ENCODE measurements at regions not wholly inside any gene's neighbourhood (a gene's known extent, or its start where the extent isn't known, plus 50 kb on each side); places are given as distances from the start of the nearest gene placed in this dataset.
A peak's percentile ranks its signal among the peaks of the same experiment; 100 is the strongest.

- intact Hi-C loops (cut with DNase I): no loop called here
- no peaks in the 10 kb centered on the region for H3K27me3 ChIP-seq
- no peak for TF ChIP-seq EP300 (IDR thresholded peaks at IDR 0.05)
- no peak for TF ChIP-seq POLR2A (IDR thresholded peaks at IDR 0.05; ENCODE audit: low read depth)
- no peak for TF ChIP-seq POLR2AphosphoS5 (IDR thresholded peaks at IDR 0.05)
- no peak for TF ChIP-seq CTCF (IDR thresholded peaks at IDR 0.05)
These were observed 108.3 kb upstream of the LRATD1 start for GRCh38 chr2:14524041-14524802.

GRCh38 chr2:14524803-14525080, 107.8 kb upstream of the LRATD1 start:
- Histone ChIP-seq H3K36me3 (no peaks in the 10 kb centered on the region), H3K4me3 (no peak overlapping the region), H3K9me3 (no peaks in the 10 kb centered on the region), H3K27me3 (no peaks in the 10 kb centered on the region), H3K27ac (replicated peaks in 1 of 4) (no peak overlapping the region), H3K4me1 (no peaks in the 10 kb centered on the region)
- TF ChIP-seq CTCF (IDR thresholded peaks at IDR 0.05): no peak
- no peak for TF ChIP-seq POLR2AphosphoS5 (IDR thresholded peaks at IDR 0.05)
- no peak for TF ChIP-seq POLR2A (IDR thresholded peaks at IDR 0.05; ENCODE audit: low read depth)
- TF ChIP-seq EP300 (IDR thresholded peaks at IDR 0.05): no peak
- DNase-seq (ENCODE audit: extremely low spot score): peak; percentile 14
- intact Hi-C loops (cut with DNase I): no loop called here

More at GRCh38 chr2:14524041-14524802, 108.3 kb upstream of the LRATD1 start:
- H3K36me3 ChIP-seq: no peaks in the 10 kb centered on the region
- no peaks in the 10 kb centered on the region for H3K9me3 ChIP-seq
- H3K27ac ChIP-seq (replicated peaks in 1 of 4): no peak overlapping the region
- 88% methylated on average over 7 of the region's 7 CpGs for WGBS
- no peaks in the 10 kb centered on the region for H3K4me1 ChIP-seq
- DNase-seq (ENCODE audit: extremely low spot score): peak; percentile 17
- H3K4me3 ChIP-seq: no peak overlapping the region

GRCh38 chr2:14530506-14530905, 102.0 kb upstream of the LRATD1 start:
- H3K9me3 ChIP-seq: no peaks in the 10 kb centered on the region
- 40% methylated on average over 3 of the region's 3 CpGs for WGBS
- no peaks in the 10 kb centered on the region for H3K36me3 ChIP-seq
- TF ChIP-seq POLR2A (IDR thresholded peaks at IDR 0.05; ENCODE audit: low read depth) (no peak), CTCF (IDR thresholded peaks at IDR 0.05) (no peak), POLR2AphosphoS5 (IDR thresholded peaks at IDR 0.05) (no peak), EP300 (IDR thresholded peaks at IDR 0.05) (no peak)
- H3K27me3 ChIP-seq: no peaks in the 10 kb centered on the region
- H3K27ac ChIP-seq (replicated peaks in 1 of 4): no peak overlapping the region
- no peak for DNase-seq (ENCODE audit: extremely low spot score)
- no peak overlapping the region for H3K4me3 ChIP-seq
- intact Hi-C loops (cut with DNase I): no loop called here
- no peaks in the 10 kb centered on the region for H3K4me1 ChIP-seq

- Histone ChIP-seq H3K4me3 (no peak overlapping the region), H3K27ac (replicated peaks in 1 of 4) (no peak overlapping the region), H3K36me3 (no peaks in the 10 kb centered on the region), H3K27me3 (no peaks in the 10 kb centered on the region), H3K9me3 (no peaks in the 10 kb centered on the region), H3K4me1 (no peaks in the 10 kb centered on the region)
- intact Hi-C loops (cut with DNase I): no loop called here
- DNase-seq (ENCODE audit: extremely low spot score): peak; percentile 66
- WGBS: 0% methylated on average over 1 of the region's 1 CpG
- no peak for TF ChIP-seq CTCF (IDR thresholded peaks at IDR 0.05)
These were observed 99.3 kb upstream of the LRATD1 start for GRCh38 chr2:14533131-14533757.

- TF ChIP-seq POLR2AphosphoS5 (IDR thresholded peaks at IDR 0.05) (no peak), CTCF (IDR thresholded peaks at IDR 0.05) (no peak), POLR2A (IDR thresholded peaks at IDR 0.05; ENCODE audit: low read depth) (no peak), EP300 (IDR thresholded peaks at IDR 0.05) (no peak)
- no peaks in the 10 kb centered on the region for H3K4me1 ChIP-seq
- H3K36me3 ChIP-seq: no peaks in the 10 kb centered on the region
- peak; percentile 60 for DNase-seq (ENCODE audit: extremely low spot score)
- no peak overlapping the region for H3K27ac ChIP-seq (replicated peaks in 1 of 4)
- no peaks in the 10 kb centered on the region for H3K9me3 ChIP-seq
- intact Hi-C loops (cut with DNase I): no loop called here
- no peaks in the 10 kb centered on the region for H3K27me3 ChIP-seq
- no peak overlapping the region for H3K4me3 ChIP-seq
- WGBS: 44% methylated on average over 4 of the region's 4 CpGs
These were observed 97.4 kb upstream of the LRATD1 start for GRCh38 chr2:14535156-14535555.
